GM21390 (cell line): ENCODE measurements at regions not wholly inside any gene's neighbourhood (a gene's known extent, or its start where the extent isn't known, plus 50 kb on each side); places are given as distances from the start of the nearest gene placed in this dataset.

Source experiments
- ATAC-seq: cut with Tn5 transposase; IDR thresholded peaks from one replicate; pipeline ENCODE4 v1.9.1; 2021; ENCODE audit not compliant: unreplicated experiment

DNA sequence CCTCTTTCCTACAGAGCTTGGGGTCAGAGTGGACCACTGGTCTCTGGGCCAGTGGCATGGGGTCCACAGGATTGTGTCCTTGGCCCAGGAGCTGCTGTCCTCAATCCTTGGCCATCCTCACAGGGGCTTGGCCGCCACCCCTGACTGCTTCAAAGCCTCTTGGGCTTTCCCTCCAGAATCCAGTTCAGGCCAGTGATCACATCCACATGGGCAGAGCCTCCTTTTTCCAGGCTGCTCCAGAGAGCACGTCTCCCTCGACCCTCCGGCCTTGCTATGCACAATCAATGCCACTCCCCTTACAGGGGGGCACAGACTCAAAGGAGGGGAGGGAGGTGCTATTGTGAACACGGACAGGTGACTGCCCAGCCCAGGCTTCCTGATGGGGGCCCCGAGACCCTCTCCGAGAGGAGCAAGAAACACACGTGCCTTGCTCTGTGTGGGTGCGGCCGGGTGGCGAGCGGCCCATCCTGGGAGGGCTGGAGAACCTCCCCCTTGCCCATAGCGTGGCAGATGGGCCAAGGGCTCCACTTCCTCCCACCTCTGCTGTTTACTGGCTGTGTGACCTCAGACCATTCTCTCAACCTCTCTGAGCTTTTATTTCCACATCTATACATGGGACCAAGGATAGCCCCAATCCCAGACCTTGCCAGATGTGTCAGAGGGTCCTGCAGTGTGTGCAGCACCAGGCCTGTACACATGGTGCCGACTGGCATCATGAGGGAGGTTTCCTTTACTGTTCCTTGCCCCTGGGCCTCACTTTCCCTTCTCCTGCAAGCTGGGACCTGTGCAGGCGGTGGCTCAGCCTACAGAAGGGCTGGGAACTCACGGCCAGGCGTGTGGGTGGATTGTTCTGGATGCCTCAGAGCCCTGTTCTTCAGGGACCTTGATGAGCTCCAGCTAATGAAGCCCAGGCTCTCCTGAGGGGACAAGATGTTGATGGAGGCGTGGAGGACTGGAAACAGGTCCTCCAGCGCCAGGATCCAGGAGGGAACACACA, 229.0 kb upstream of the GSE1 start:
- no peak for ATAC-seq

DNA sequence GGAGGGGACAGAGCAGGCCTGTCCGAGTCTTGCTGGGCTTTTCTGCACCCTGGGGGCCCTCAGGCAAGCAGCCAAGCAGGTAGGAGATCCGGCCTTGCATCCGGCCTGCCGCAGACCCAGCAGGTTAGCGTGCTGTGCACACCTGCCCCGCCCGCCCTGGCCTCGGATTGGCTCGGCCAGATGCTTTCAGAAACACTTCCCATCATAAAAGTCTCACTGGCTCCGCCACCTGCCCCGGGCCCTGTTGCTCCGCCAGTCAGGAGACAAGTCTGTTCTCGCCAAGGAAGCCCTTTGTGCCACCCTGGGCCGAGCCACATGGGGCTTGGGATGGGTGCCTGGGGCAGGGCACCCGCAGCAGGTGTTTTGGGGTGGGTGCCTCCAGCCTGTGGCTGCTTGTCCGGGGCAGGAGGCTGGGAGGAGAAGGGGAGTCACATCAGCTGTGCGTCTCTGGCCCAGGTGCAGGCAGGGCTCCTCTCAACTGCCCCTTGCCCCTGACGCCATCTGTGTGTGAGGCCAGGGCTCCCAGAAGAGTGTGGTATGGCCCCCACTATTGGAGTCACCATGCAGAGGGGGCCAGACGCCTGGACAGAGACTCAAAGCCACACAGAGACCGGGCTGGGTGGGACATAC, 228.2 kb upstream of the GSE1 start:
- ATAC-seq, result no peak

DNA sequence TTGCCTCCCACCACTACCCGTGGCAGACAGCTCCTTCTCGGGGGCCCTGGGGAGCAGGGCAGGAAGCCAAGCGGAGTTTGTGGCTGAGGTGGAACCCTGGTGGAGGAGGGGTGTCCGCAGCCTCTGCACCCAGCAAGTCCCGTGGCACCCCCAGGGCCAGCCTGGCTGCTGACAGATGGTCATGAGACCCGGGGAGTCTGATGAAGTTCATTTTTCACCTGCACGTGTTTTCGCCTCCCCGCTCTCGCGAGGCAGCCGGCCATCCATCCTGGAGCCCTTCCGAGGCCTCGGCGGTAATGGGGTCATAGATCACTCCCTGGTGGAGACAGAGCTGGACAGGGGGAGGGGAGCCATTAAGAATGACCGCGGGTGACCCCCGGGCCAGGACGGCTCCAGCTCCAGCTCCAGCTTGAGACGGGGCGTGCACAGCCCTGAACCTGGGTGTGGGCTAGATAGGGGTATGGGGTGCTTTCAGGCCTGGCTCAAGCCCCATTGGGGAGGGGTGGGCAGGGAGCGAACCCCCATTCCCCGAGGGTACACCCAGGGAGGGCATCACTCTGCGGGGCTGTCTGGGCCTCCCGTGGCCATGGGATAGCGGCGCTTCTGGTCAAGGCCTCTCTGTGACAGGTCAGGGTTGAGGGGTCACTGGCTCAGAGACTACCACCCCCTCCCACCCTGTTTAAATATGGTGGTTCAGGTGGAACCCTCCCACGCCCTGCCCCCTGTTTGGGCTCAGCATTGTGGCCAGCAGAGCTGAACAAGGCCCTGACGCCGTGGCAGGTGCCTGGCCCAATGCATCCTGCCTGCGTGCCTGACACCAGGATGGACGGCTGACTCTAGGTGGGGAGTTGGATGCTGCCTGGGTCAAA, 227.4 kb upstream of the GSE1 start:
- no peak for ATAC-seq

DNA sequence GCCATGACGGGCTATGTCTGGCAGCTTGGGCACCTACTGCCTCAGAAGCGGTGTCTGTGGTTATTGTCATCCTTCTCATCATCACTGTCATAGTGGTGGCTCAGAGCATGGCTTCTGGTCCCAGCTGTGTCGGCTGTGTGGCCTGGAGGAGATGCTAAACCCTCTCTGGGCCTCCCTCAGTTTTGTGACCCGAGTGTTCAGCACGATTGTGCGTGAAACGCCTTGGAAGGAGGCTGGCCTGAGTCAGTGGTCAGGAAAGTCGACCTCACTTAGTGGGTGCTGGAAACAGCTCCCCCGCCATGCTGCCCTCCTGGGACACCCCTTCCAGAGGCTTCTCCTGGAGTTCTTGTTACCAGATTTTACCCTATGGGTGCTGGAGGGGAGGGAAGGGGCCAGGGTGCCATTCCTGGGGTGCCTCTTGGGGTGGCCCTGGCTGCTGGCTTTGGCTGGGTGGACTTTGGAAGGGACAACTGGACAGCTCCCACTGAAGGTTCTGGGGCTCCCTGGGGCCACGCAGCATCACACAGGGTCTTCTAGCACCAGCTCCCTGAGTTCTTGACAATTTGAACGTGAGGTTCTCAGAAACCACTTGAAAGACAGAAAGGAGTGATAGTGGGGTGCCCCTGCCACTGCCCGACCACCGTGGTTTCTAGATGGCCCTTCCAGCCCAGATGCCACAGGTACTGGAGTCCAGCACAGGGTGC, 226.5 kb upstream of the GSE1 start:
- no peak for ATAC-seq

DNA sequence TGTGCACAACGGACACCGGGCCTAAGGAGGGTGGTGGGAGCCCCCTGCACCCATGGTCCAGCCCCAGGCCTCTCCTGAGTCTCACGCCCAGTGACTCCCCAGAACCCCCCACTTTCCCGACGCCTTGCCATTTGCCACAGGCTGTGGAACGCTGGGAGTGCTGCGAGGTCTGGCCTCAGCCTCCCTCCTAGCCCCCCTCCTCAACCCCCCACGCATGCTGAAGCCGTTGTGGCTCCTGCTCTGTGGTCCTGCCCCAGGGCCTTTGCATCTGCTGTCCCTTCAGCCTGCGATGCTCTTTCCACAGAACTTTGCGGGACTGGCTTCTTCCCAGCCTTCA, 226.0 kb upstream of the GSE1 start:
- ATAC-seq, result no peak

DNA sequence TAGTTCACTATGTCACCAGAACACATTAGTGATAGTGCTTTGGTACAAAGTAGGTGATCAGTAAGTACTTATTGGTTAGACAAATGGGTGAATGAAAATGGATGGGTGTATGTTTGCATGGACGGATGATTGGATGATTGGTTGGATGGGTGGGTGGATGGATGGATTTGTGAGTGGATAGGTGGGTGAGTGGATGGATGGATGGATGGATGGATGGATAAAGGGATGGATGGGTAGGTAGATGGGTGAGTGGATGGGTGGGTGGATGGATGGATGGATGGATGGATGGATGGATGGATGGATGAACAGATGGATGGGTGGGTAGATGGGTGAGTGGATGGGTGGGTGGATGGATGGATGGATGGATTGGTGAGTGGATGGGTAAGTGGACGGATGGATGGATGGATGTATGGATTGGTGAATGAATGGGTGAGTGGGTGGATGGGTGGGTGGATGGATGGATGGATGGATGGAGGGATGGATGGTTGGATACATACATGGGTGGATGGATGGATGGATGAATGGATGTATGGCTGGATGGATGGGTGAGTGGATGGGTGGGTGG, 225.3 kb upstream of the GSE1 start:
- no peak for ATAC-seq

DNA sequence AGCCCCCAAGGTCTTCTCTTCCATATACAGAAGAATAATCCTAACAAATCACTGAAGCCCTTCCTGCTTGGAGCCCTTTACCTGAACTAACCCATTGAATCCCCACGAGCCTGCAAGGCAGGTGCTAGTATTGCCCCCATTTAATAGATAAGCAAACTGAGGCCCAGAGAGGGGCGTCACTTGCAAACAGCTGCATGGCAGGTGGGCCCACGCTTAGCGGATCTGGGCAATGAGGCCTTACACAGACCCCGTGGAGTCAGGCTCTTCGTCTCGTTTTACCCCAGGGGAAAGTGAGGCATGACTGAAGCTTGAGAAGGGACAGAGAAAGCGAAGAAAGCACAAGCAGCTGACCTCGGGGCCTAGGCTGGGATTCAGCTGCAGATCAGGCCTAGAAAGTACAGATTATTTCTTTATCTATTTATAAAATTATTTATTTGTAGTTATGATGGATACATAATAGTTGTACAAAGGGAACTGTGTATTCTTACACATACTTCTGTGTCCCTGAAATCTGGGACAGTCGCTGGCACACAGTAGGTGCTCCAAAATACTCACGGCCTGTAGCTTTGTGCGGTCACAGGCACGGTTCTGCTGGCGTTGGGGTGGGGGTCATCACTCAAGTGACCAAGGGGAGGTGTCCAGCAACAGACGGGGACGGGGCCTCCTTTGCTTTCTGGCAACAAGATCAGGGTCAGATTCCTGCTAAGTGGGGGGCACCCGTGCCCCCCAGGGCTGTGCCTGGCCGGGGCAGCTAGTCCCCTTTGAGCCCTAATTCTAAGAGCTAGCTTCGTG, 223.2 kb upstream of the GSE1 start:
- ATAC-seq, result no peak

DNA sequence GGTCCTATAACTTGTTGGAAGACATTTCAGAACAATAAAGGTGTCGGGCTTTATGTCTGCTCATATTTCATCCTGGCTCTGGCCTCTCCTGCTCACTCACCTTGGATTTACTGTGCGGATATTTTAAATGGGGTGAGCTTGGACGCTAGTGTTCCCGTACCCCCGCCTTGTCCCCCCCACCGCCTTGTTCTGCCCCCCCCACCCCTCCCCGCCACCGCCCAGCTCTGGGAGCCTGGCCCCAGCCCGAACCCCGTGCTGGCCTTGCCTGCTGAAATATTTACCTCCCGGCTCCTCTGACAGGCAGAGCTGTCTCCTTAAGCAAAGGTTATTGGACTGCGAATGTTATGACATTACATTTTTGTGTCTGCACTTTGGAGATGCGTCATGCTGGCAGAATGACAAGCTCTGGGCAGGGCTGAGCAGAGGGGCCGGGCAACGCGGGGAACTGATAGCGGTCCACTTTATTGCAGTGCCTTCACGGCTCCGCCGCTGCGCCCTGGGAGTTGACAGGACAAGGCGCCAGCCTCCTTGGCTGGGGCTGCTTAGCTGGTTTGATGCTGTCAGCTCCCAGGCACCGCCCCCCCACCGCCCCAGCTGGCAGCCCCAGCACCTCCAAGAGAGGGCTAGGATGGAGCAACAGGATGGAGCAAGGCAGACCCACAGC, 222.5 kb upstream of the GSE1 start:
- ATAC-seq, result no peak

DNA sequence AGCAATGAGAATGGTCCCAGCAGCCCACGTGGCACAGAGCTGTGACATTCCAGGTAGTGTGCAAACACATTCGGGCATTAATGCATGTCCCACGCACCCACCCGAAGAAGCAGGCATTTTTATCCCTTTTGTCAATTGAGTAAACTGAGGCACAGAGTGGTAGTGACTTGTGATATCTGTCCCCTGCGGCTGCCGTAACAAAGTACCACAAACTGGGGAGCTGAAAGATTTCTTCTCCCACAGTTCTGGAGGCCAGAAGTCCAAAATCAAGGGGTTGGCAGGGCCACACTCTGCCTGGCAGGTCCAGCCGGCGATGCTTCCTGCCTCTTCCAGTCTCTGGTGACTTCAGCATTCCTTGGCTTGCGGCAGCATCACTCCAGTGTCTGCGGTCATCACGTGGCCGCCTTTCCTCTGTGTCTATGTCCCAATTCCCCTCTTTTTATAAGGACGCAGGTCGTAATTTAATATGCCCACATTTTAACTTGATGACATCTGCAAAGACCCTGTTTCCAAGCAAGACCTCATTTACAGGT, 221.9 kb upstream of the GSE1 start:
- no peak for ATAC-seq

DNA sequence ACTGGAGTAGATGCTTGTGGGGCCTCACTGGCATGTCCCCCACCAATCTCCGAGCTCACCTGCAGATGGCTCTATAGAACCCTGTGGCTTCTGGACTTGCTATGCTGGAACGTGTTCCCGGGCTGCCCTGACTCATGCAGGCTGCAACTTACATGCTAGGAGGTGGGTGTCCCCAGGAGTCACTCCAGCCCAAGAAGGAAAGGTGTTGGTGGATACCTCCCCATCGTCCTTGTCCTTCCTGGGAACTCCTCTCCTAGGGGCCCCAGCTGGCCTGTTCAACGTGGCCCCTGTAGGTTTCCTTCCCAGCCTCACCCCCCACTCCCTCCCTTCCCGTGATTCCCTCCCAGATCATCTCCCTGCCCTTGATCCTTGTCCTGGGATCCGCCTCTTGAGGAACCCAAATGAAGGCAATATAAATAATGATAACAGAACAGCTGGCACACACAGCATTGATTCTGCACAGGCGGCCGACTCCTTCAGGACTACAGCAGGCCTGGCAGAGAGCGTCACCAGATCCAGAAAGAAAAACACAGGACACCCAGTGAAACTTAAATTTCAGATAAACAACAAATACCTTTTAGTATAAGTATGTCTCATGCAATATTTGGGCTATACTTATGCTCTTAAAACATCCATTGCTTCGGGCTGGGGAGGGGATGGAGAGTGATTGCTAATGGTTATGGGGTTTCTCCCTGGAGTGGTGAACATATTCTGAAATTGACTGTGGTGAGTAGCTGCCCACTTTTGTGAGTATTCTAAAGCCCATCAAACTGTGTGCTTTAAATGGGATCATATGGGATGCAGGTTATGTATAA, 221.1 kb upstream of the GSE1 start:
- no peak for ATAC-seq

DNA sequence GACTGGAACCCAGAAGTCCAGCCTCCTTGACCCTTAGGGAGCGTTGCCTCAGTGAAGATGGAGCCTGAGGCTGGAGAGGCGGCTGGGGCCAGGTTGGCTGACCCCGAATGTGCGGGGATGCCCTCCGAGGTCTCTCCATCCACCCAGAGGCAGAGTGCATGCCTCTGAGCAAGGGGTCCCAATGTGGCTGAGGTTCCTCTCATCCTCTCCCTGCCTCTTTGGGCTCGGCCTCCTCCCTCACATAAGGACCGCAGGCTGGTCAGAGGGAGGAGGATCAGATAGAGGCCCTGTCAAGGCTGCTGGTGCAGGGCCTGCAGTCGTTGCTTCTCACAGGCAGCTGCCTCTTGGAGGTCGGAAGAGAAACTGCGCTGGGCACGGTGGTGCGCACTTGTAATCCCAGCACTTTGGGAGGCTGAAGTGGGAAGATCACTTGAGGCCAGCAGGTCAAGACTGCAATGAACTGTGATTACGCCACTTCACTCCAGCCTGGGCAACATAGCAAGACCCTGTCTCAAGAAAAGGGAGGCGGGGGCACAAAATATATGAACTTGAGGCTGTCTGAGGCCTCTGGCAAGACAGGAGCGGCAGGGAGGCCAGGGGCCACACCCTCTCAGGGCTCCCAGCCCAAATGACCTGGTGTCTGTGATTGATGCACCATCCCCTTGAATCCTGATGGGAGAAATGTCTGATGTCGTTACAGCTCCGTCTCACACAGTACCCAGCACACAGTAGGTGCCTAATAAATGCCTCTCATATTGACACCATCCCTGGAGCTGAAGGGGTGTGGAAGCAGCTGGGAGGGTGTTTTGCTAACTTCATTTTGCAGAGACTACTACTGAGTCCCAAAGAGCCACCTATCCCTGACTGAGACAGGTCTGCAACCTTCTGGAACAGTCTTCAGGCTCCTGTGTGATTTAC, 220.1 kb upstream of the GSE1 start:
- no peak for ATAC-seq

DNA sequence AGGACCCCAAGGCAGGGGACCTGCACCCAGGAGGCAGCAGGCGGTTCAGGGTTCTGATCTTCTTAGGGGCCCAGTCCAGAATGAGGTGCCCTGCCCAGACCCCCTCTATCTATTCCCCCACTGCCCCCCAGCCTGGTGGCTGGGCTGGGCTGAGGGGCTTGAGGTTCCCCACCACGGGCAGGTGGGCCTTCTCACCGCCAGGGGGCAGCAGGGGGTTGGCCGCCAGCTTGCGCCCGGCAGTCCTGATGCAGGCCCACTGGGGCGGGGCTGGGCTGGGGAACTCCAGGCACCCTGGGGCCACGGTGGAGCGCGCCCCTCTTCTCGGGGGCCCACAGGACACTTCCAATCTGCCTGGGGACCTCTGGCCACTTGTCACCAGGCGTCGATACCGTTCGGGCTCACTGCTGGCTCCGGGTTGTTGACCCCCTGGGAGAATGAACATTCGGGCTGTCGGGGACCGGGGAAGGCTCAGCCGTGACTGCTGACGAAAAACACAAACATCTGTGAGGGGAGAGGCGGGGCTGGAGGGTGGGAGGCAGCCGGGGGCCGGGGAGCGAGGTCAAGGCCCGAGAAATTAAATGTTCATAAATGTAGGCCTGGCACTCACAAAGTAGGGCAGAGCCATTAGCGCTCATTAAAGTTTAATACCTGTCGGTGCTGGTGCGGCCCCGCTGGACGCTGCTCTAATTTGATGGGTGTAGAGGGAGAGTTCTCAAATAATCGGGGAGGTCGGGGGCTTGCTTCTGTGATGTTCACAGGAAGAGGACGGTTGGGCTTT, 219.3 kb upstream of the GSE1 start:
- no peak for ATAC-seq

DNA sequence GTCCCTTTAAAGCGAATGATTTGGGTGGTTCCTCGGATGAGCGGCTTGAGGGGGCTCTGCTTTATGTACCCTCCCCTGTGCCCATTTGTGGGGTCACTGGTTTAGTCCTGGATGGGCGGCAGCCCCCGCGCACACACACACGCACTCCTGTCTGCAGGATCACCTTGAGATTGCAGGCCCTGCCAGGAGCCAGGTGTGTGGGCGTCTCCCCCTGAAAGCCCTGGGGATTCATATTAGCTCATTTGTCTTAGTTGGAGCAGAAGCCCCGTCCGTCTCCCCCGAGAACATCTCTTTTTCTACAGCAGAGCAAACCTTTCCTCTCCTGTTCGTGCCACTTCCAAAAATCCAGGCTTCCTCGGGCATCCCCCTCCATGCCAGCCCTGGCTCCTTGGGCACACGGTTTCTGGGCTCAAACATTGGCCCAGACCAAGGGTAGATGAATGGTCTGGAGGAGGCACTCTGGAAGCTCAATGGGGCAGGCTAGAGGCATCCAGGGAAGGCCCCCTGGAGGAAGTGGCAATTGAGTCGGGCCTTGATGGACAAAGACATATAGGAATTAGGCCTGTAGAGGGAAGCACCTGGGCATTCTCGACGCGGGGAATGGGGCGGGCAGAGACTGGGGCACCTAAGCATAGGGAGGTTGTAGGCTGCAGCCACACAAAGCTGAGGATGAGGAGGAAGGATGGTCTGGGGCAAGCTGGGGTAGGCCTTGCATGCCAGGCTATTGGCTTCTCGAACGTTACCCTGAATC, 218.5 kb upstream of the GSE1 start:
- no peak for ATAC-seq

DNA sequence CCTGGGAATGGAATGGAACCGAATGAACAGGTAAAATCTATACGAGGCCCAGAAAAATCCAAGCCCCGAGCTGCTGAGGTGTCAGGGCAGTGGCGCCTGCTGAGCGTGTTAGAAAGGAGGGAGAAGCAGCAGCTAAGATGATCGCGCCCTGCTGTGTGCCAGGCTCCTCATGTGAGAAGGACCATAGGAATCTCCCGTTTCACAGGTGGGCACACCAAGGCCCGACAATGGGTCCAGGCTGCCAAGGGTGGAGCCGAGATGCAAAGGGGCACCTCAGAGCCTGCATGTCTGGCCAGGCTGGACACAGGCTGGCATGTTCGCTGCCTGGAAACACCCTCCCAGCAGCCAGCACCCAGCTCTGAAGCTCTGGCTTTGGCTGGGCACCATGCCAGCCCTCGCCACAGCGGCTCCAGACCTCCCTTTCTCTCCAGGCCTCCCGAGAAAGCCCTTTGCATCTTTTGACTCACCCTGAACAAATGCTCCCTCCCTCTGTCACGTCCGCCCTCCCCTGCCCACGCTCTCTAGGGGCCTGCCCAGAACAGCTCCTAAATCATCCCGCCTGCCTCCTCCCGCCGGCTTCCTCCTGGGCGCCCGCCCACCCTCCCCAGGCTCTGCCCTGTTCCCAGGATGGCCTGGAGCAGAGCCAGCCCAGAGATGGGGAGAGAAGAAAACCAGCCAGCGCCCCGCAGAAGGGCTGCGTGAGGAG, 217.8 kb upstream of the GSE1 start:
- no peak for ATAC-seq
